Liver (tissue), 8 donors: ENCODE measurements at regions not wholly inside any gene's neighbourhood (a gene's known extent, or its start where the extent isn't known, plus 50 kb on each side); places are given as distances from the start of the nearest gene placed in this dataset.

Experiments
- DNase-seq: peaks from one replicate; pipeline ENCODE4 v3.0.0-alpha.2; 2017; ENCODE audit warnings: low spot score
- H3K27ac ChIP-seq, 2 donors: one replicate each; pipeline ENCODE4 v1.7.0; 2013; ENCODE audit warnings: inconsistent platforms in 2 of 2, low read length in 2 of 2, control low read depth in 1 of 2, low read depth in 1 of 2, mild to moderate bottlenecking in 1 of 2
- H3K27me3 ChIP-seq, 4 donors: one replicate each; pipeline versions ENCODE4 v1.6.1 to v1.7.0; 2013; ENCODE audit warnings: low read length in 3 of 4, inconsistent platforms in 1 of 4, mild to moderate bottlenecking in 1 of 4, moderate library complexity in 1 of 4; ENCODE audit not compliant: control insufficient read depth in 4 of 4, insufficient read depth in 4 of 4
- H3K36me3 ChIP-seq, 4 donors: one replicate each; pipeline versions ENCODE4 v1.6.1 to v1.7.0; 2013; ENCODE audit warnings: low read length in 3 of 4, mild to moderate bottlenecking in 3 of 4, low read depth in 1 of 4, moderate library complexity in 1 of 4; ENCODE audit not compliant: control insufficient read depth in 4 of 4, insufficient read depth in 3 of 4
- H3K4me1 ChIP-seq, 4 donors: one replicate each; pipeline versions ENCODE4 v1.6.1 to v1.7.0; 2013; ENCODE audit warnings: low read length in 3 of 4, mild to moderate bottlenecking in 3 of 4, moderate library complexity in 1 of 4; ENCODE audit not compliant: control insufficient read depth in 4 of 4, insufficient read depth in 4 of 4
- H3K4me3 ChIP-seq, 3 donors: one replicate each; pipeline versions ENCODE4 v1.6.1 to v1.7.0; 2013; ENCODE audit warnings: low read length in 3 of 3, control low read depth in 1 of 3, low read depth in 1 of 3, mild to moderate bottlenecking in 1 of 3
- H3K9ac ChIP-seq, 2 donors: one replicate each; pipeline ENCODE4 v1.7.0; 2013; ENCODE audit warnings: low read length in 2 of 2, mild to moderate bottlenecking in 2 of 2, moderate library complexity in 2 of 2, control low read depth in 1 of 2, low read depth in 1 of 2
- H3K9me3 ChIP-seq, 4 donors: one replicate each; pipeline versions ENCODE4 v1.6.1 to v1.7.0; 2013; ENCODE audit warnings: low read length in 3 of 4; ENCODE audit not compliant: control insufficient read depth in 4 of 4
- EGR1 ChIP-seq, 2 donors: IDR thresholded peaks; 2 replicates each; pipeline ENCODE4 v1.6.1; 2016 to 2018; ENCODE audit warnings: antibody characterized with exemption in 2 of 2, low read depth in 2 of 2
- FOXA2 ChIP-seq: IDR thresholded peaks from 2 replicates; pipeline ENCODE4 v1.6.1; 2016; ENCODE audit warnings: antibody characterized with exemption
- HNF4A ChIP-seq, 2 donors: conservative IDR thresholded peaks; 2 replicates each; pipeline ENCODE4 v1.6.1; 2016; ENCODE audit warnings: antibody characterized with exemption in 2 of 2, mild to moderate bottlenecking in 2 of 2
- HNF4G ChIP-seq: IDR thresholded peaks from 2 replicates; pipeline ENCODE4 v1.6.1; 2016; ENCODE audit warnings: antibody characterized with exemption
- JUND ChIP-seq, 2 donors: IDR thresholded peaks; 2 replicates each; pipeline ENCODE4 v1.6.1; 2016; ENCODE audit warnings: antibody characterized with exemption in 2 of 2
- NR2F2 ChIP-seq: IDR thresholded peaks from 2 replicates; pipeline ENCODE4 v1.6.1; 2016; ENCODE audit warnings: antibody characterized with exemption
- RAD21 ChIP-seq, 2 donors: IDR thresholded peaks; 2 replicates each; pipeline ENCODE4 v1.6.1; 2016; ENCODE audit warnings: antibody characterized with exemption in 2 of 2, mild to moderate bottlenecking in 2 of 2
- RXRA ChIP-seq, 2 donors: IDR thresholded peaks; 2 replicates each; pipeline ENCODE4 v1.6.1; 2017 to 2018; ENCODE audit warnings: antibody characterized with exemption in 2 of 2, mild to moderate bottlenecking in 1 of 2
- TAF1 ChIP-seq: conservative IDR thresholded peaks from 2 replicates; pipeline ENCODE4 v1.6.1; 2016; ENCODE audit warnings: antibody characterized with exemption, mild to moderate bottlenecking
- YY1 ChIP-seq: IDR thresholded peaks from 2 replicates; pipeline ENCODE4 v1.6.1; 2016; ENCODE audit warnings: antibody characterized with exemption, mild to moderate bottlenecking
- whole genome bisulfite sequencing: extraction: QIAGEN DNeasy Blood & Tissue Kit; methylation state at CpG from one replicate; pipeline ENCODE4 v1.1.7; 2013; 5-methylcytosine and 5-hydroxymethylcytosine counted together
- TF ChIP-seq, protein P1 (sequence below): IDR thresholded peaks from 2 replicates; pipeline ENCODE4 v1.6.1; 2016; ENCODE audit warnings: antibody characterized with exemption
- TF ChIP-seq, protein P2 (sequence below): fragments of 150-350 bp; IDR thresholded peaks from 2 replicates; pipeline ENCODE4 v1.5.1; 2017; ENCODE audit warnings: improper control_type of control experiment, low read depth, low read length; ENCODE audit not compliant: missing input control
- TF ChIP-seq, protein P3 (sequence below): IDR thresholded peaks from 2 replicates; pipeline ENCODE4 v1.6.1; 2016; ENCODE audit warnings: antibody characterized with exemption
- TF ChIP-seq, protein P4 (sequence below): IDR thresholded peaks from 2 replicates; pipeline ENCODE4 v1.6.1; 2016; ENCODE audit warnings: antibody characterized with exemption, mild to moderate bottlenecking
- donor health status: healthy.
- donor health status: healthy.
- donor health status: healthy.
- donor health status: healthy.
- donor health status: healthy.

DNA sequence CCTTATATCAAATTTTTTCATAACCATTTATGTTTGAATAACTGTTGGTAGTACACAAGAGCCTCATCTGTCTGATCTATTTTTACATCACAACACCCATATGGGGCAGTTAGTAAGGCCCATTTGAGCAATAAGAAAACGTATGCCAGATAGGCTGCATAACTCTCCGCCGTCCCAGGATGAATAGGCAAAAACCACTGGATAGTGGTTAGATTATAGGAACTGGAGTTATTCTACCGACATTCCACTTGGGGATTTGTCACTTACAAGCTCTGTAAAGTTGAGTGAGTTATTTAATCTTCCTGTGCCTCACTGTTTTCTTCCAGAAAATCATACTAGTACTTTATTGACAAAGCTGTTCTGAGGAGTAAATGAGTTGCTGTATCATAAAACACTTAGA lies 881.9 kb downstream of the QKI start:
- no peak for TF ChIP-seq NR2F2
- 80% methylated on average over 4 of the region's 4 CpGs for WGBS

DNA sequence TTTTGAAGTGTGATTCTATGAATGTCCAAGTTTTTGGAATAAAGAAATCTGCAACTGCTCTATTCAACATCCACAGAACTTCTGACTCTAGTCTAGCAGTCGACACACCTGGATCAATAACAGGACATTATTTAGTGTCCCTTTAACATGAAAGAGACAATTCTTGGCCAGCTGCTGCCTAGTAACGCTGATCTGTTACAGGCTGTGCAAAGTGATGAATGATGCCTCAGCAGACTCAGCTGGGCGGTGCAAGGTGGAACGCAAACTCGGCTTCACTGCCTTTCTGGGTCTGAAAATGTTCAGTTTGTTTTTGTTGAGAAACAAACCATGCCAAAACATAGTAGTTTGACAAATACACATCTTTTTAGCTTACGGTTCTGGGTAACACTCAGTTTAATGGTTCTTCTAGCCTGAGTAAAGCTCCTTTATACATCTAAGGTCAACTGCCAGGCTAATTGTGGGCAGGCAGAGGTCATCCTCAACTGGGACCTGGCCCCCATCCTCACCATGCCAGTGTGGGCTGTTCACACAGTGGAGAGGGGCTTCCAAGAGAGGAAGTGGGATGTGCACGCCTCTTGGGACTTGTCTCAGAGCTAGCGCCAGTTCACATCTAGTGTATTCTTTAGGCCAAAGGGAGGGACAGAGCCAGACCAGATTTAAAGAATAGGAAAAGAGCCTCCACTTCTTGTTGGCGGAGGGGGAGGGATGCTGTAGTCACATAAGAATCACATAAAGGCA lies 879.7 kb downstream of the QKI start:
- H3K27ac ChIP-seq, result no peak overlapping the region
- TF ChIP-seq, protein P1, sequence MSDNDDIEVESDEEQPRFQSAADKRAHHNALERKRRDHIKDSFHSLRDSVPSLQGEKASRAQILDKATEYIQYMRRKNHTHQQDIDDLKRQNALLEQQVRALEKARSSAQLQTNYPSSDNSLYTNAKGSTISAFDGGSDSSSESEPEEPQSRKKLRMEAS, result no peak
- TF ChIP-seq, protein P2, sequence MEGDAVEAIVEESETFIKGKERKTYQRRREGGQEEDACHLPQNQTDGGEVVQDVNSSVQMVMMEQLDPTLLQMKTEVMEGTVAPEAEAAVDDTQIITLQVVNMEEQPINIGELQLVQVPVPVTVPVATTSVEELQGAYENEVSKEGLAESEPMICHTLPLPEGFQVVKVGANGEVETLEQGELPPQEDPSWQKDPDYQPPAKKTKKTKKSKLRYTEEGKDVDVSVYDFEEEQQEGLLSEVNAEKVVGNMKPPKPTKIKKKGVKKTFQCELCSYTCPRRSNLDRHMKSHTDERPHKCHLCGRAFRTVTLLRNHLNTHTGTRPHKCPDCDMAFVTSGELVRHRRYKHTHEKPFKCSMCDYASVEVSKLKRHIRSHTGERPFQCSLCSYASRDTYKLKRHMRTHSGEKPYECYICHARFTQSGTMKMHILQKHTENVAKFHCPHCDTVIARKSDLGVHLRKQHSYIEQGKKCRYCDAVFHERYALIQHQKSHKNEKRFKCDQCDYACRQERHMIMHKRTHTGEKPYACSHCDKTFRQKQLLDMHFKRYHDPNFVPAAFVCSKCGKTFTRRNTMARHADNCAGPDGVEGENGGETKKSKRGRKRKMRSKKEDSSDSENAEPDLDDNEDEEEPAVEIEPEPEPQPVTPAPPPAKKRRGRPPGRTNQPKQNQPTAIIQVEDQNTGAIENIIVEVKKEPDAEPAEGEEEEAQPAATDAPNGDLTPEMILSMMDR, result no peak
- TF ChIP-seq JUND (IDR thresholded peaks at IDR 0.05) (no peak), EGR1 (IDR thresholded peaks at IDR 0.05; ENCODE audit: low read depth in 2 of 2) (no peak), TAF1 (no peak), RXRA (IDR thresholded peaks at IDR 0.05) (no peak), NR2F2 (no peak), FOXA2 (no peak), RAD21 (IDR thresholded peaks at IDR 0.05) (no peak), YY1 (no peak), HNF4G (no peak), HNF4A (conservative IDR thresholded peaks at IDR 0.05) (no peak)
- TF ChIP-seq, protein P3, sequence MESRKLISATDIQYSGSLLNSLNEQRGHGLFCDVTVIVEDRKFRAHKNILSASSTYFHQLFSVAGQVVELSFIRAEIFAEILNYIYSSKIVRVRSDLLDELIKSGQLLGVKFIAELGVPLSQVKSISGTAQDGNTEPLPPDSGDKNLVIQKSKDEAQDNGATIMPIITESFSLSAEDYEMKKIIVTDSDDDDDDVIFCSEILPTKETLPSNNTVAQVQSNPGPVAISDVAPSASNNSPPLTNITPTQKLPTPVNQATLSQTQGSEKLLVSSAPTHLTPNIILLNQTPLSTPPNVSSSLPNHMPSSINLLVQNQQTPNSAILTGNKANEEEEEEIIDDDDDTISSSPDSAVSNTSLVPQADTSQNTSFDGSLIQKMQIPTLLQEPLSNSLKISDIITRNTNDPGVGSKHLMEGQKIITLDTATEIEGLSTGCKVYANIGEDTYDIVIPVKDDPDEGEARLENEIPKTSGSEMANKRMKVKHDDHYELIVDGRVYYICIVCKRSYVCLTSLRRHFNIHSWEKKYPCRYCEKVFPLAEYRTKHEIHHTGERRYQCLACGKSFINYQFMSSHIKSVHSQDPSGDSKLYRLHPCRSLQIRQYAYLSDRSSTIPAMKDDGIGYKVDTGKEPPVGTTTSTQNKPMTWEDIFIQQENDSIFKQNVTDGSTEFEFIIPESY, result no peak
- TF ChIP-seq, protein P4, sequence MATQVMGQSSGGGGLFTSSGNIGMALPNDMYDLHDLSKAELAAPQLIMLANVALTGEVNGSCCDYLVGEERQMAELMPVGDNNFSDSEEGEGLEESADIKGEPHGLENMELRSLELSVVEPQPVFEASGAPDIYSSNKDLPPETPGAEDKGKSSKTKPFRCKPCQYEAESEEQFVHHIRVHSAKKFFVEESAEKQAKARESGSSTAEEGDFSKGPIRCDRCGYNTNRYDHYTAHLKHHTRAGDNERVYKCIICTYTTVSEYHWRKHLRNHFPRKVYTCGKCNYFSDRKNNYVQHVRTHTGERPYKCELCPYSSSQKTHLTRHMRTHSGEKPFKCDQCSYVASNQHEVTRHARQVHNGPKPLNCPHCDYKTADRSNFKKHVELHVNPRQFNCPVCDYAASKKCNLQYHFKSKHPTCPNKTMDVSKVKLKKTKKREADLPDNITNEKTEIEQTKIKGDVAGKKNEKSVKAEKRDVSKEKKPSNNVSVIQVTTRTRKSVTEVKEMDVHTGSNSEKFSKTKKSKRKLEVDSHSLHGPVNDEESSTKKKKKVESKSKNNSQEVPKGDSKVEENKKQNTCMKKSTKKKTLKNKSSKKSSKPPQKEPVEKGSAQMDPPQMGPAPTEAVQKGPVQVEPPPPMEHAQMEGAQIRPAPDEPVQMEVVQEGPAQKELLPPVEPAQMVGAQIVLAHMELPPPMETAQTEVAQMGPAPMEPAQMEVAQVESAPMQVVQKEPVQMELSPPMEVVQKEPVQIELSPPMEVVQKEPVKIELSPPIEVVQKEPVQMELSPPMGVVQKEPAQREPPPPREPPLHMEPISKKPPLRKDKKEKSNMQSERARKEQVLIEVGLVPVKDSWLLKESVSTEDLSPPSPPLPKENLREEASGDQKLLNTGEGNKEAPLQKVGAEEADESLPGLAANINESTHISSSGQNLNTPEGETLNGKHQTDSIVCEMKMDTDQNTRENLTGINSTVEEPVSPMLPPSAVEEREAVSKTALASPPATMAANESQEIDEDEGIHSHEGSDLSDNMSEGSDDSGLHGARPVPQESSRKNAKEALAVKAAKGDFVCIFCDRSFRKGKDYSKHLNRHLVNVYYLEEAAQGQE, result no peak
- H3K36me3 ChIP-seq, result no peaks in the 10 kb centered on the region
- H3K4me3 ChIP-seq, result no peak overlapping the region
- no peaks in the 10 kb centered on the region for H3K27me3 ChIP-seq
- no peaks in the 10 kb centered on the region for H3K4me1 ChIP-seq
- no peak for DNase-seq
- WGBS, result 83% methylated on average over 9 of the region's 9 CpGs
- H3K9me3 ChIP-seq, result peaks cover 0 to 4% (median 2%) of the 10 kb centered on the region in 4 donors
- no peak overlapping the region for H3K9ac ChIP-seq

More for the DNA sequence above, 881.9 kb downstream of the QKI start:
- DNase-seq, result no peak
- no peak overlapping the region for H3K4me3 ChIP-seq
- no peak overlapping the region for H3K9ac ChIP-seq
- peaks cover 0 to 1% (median 0%) of the 10 kb centered on the region in 4 donors for H3K9me3 ChIP-seq
- H3K27ac ChIP-seq, result no peak overlapping the region
- H3K36me3 ChIP-seq, result no peaks in the 10 kb centered on the region
- no peaks in the 10 kb centered on the region for H3K4me1 ChIP-seq
- no peaks in the 10 kb centered on the region for H3K27me3 ChIP-seq
